A673 (cell line): ENCODE measurements at regions not wholly inside any gene's neighbourhood (a gene's known extent, or its start where the extent isn't known, plus 50 kb on each side); places are given as distances from the start of the nearest gene placed in this dataset.

Source experiments
- BruUV-seq: library from RNA; stranded (reverse); fragments of 400-500 nt; replicated peaks from 2 replicates; lab custom pipeline; 2021; lab: Mats Ljungman, UMichigan
- CTCF ChIA-PET: fragments of 300-600 bp; sonication (Branson Sonifier 250); formaldehyde crosslinking; loops from one replicate; lab custom pipeline; 2022; ENCODE audit warnings: antibody characterized with exemption; lab: Charles Lee
- POLR2A ChIA-PET: fragments of 300-600 bp; sonication (Branson Sonifier 250); formaldehyde crosslinking; loops from one replicate; lab custom pipeline; 2022; ENCODE audit warnings: antibody characterized with exemption; ENCODE audit not compliant: low non-redundant PET; lab: Charles Lee
- DNase-seq: peaks from one replicate; pipeline ENCODE4 v3.0.0-alpha.2; 2015; ENCODE audit warnings: low spot score
- H3K27ac ChIP-seq: fragments of 200-600 bp; sonication (generic); 2 replicates; pipeline ENCODE4 v1.5.1; 2016; ENCODE audit warnings: mixed run types, low read depth, mild to moderate bottlenecking, mixed read lengths, antibody characterized with exemption, low read length; ENCODE audit not compliant: poor library complexity, severe bottlenecking
- H3K27me3 ChIP-seq: fragments of 200-600 bp; sonication (generic); replicated peaks from 2 replicates; pipeline ENCODE4 v1.6.1; 2017; ENCODE audit warnings: mixed run types, low read depth, mild to moderate bottlenecking, mixed read lengths, antibody characterized with exemption, low read length; ENCODE audit not compliant: insufficient read depth, poor library complexity
- H3K36me3 ChIP-seq: fragments of 200-600 bp; sonication (generic); 2 replicates; pipeline ENCODE4 v1.6.1; 2016; ENCODE audit warnings: mixed run types, mild to moderate bottlenecking, mixed read lengths, antibody characterized with exemption, low read length; ENCODE audit not compliant: insufficient read depth, poor library complexity, severe bottlenecking
- H3K4me1 ChIP-seq: fragments of 200-600 bp; sonication (generic); 2 replicates; pipeline ENCODE4 v1.6.1; 2017; ENCODE audit warnings: mixed run types, mild to moderate bottlenecking, mixed read lengths, antibody characterized with exemption, low read length; ENCODE audit not compliant: insufficient read depth, poor library complexity, severe bottlenecking
- H3K4me3 ChIP-seq: fragments of 200-600 bp; sonication (generic); 2 replicates; pipeline ENCODE4 v1.5.1; 2016; ENCODE audit warnings: low read depth, mixed run types, mild to moderate bottlenecking, mixed read lengths, low read length; ENCODE audit not compliant: poor library complexity, severe bottlenecking
- H3K9me3 ChIP-seq: fragments of 200-600 bp; sonication (generic); 2 replicates; pipeline ENCODE4 v1.6.1; 2016; ENCODE audit warnings: mixed run types, low read depth, mild to moderate bottlenecking, mixed read lengths, antibody characterized with exemption, low read length; ENCODE audit not compliant: poor library complexity, severe bottlenecking
- EZH2 ChIP-seq: fragments of 200-600 bp; sonication (generic); IDR thresholded peaks from 2 replicates; pipeline ENCODE4 v1.6.1; 2017; ENCODE audit warnings: borderline replicate concordance, low read depth, mild to moderate bottlenecking, mixed read lengths, antibody characterized with exemption, low read length; ENCODE audit not compliant: poor library complexity, severe bottlenecking
- intact Hi-C: fragments of 100-400 bp; cut with micrococcal nuclease; formaldehyde crosslinking; loops from one replicate; pipeline ENCODE4 v1.10.0; 2022; ENCODE audit not compliant: unreplicated experiment
- TF ChIP-seq, protein P1 (sequence below): fragments of 300-800, 200-600 bp; sonication (generic); conservative IDR thresholded peaks from 2 replicates; pipeline ENCODE4 v1.5.1; 2017; ENCODE audit warnings: low read depth, mild to moderate bottlenecking, antibody characterized with exemption, low read length, moderate library complexity, mixed read lengths

DNA sequence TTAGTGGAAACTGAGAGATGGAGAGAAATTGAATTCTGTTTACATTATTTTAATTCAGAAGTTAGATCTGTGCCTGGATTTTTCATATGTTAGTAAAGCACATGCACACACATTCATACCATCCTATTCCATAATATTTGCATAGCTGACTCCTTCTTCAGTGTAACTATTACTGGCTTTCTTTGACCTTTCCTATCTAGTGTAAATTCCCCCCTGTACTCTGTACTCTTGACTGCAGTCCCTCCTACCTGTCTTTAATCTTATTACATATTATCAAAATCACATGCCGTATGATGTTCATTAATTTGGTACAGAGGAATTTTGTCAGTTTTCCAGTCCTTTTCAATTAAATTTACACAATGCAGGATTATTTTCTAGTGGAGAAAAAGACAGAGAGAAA is 417.0 kb upstream of the SOX5 start:
- CTCF ChIA-PET = no interaction called here

DNA sequence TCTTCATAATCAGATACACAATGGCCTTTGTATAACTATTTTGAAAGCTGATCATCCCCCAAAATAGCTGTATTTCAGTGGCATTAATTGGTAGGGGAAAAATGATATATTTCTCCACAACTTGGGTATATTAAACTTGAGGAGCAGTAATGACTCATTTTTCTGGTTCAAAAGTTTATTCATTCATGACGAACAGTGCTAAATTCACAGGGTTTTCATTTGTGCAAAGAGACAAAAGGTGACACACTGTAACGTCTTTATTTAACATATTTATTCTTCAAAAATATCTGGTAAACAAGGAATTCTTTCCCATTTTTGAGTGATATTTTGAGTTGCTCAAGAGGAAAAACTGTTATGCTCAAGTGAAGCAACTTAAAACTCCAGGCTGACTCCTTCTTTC is 415.5 kb upstream of the SOX5 start:
- H3K27ac ChIP-seq = no peak overlapping the region
- no peaks in the 10 kb centered on the region for H3K9me3 ChIP-seq
- intact Hi-C loops = loop anchor here (5.0 kb wide), 1 partner anchor 412 kb away; no protein-coding TSS in a partner anchor
- TF ChIP-seq EZH2 = no peak
- TF ChIP-seq, protein P1, sequence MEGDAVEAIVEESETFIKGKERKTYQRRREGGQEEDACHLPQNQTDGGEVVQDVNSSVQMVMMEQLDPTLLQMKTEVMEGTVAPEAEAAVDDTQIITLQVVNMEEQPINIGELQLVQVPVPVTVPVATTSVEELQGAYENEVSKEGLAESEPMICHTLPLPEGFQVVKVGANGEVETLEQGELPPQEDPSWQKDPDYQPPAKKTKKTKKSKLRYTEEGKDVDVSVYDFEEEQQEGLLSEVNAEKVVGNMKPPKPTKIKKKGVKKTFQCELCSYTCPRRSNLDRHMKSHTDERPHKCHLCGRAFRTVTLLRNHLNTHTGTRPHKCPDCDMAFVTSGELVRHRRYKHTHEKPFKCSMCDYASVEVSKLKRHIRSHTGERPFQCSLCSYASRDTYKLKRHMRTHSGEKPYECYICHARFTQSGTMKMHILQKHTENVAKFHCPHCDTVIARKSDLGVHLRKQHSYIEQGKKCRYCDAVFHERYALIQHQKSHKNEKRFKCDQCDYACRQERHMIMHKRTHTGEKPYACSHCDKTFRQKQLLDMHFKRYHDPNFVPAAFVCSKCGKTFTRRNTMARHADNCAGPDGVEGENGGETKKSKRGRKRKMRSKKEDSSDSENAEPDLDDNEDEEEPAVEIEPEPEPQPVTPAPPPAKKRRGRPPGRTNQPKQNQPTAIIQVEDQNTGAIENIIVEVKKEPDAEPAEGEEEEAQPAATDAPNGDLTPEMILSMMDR = no peak
- H3K27me3 ChIP-seq = no peaks in the 10 kb centered on the region
- no peak for DNase-seq
- POLR2A ChIA-PET = no interaction called here
- CTCF ChIA-PET = no interaction called here
- H3K4me1 ChIP-seq = peaks cover 58% of the 10 kb centered on the region
- H3K4me3 ChIP-seq = no peak overlapping the region
- no TSS peak for BruUV-seq
- no peaks in the 10 kb centered on the region for H3K36me3 ChIP-seq

More for the DNA sequence above, 417.0 kb upstream of the SOX5 start:
- intact Hi-C loops = no loop called here
- POLR2A ChIA-PET = no interaction called here
- TF ChIP-seq EZH2 = no peak
- TF ChIP-seq, protein P1 = no peak
- Histone ChIP-seq H3K27me3 (no peaks in the 10 kb centered on the region), H3K36me3 (no peaks in the 10 kb centered on the region), H3K4me1 (peaks cover 42% of the 10 kb centered on the region), H3K9me3 (no peaks in the 10 kb centered on the region), H3K4me3 (no peak overlapping the region), H3K27ac (no peak overlapping the region)
- no TSS peak for BruUV-seq
- DNase-seq = no peak

DNA sequence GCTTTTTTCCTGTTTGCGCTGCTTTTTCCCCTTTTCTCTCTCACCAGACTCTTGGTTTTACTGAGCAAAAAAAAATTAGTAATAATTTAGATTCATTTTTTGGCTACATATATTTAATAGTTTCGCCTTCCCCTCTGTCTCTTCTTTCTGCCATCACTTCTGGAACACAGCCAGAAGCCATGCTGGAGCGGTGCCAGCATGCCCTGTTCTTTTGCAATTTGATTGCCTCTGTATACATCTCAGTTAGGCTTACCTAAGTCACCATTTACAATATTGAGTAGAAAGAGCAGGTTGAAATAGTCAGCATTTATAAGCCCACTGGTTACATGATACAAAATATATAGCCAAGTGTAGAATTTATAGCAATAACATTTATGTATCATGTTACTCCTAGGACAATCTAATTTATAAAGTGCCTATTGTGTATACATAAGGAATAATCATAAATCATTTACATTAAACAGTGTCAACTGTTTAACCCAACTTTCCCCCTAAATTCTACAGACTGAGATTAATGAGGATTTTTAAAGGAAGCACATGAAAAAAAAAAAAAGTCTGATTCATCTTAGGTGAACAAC is 413.8 kb upstream of the SOX5 start:
- ChIA-PET CTCF (no interaction called here), POLR2A (no interaction called here)
- no TSS peak for BruUV-seq
- intact Hi-C loops = loop anchor here (5.0 kb wide), 1 partner anchor 414 kb away; no protein-coding TSS in a partner anchor
- Histone ChIP-seq H3K36me3 (no peaks in the 10 kb centered on the region), H3K9me3 (no peaks in the 10 kb centered on the region), H3K4me1 (peaks cover 66% of the 10 kb centered on the region), H3K4me3 (no peak overlapping the region), H3K27me3 (no peaks in the 10 kb centered on the region), H3K27ac (no peak overlapping the region)
- peak; percentile 52 for DNase-seq
- TF ChIP-seq EZH2 = no peak
- TF ChIP-seq, protein P1 = no peak
